ENCODE measurements at regions not wholly inside any gene's neighbourhood (a gene's known extent, or its start where the extent isn't known, plus 50 kb on each side); places are given as distances from the start of the nearest gene placed in this dataset.

DNA sequence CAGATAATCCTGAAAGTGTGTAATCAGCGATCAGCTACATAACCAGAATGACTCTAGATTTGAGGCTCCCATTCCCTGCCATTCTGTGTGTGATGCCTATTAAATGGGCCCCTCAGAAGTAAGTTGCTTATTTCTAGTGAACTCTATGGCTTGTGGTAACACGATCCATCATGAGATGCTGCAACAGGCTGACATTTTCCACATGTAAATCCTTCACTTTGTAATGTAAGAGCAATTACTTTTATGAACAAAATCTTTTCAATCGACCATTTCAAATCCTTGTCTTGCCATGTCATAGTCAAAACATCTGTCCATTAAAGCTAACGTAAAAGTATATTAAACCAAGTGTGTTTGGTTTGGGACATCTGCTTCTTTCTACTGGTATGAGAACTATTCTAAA lies 175.9 kb upstream of the ETAA1 start:
- no peak overlapping the region for H2AK5ac ChIP-seq (ENCODE audit: low read length, severe bottlenecking)
- H3K14ac ChIP-seq (ENCODE audit: low read length in 2 of 2) = no peak overlapping the region
- no peak overlapping the region for H2BK5ac ChIP-seq (ENCODE audit: low read depth, low read length, poor library complexity, severe bottlenecking)
- no peak overlapping the region for H3K27ac ChIP-seq (ENCODE audit: low read length, poor library complexity, severe bottlenecking)
- no peaks in the 10 kb centered on the region for H3K36me3 ChIP-seq (ENCODE audit: control insufficient read depth in 1 of 2, insufficient read depth in 2 of 2, low read depth in 1 of 2, low read length in 2 of 2)
- WGBS = 100% methylated on average over 2 of the region's 4 CpGs
- no peak overlapping the region for H2BK12ac ChIP-seq (ENCODE audit: low read length in 2 of 2)
- no peak overlapping the region for H3K9ac ChIP-seq (ENCODE audit: low read length)
- H3K4me1 ChIP-seq (ENCODE audit: control insufficient read depth, insufficient read depth, low read depth, low read length) = no peaks in the 10 kb centered on the region
- peak; percentile 9 for DNase-seq
- no peaks in the 10 kb centered on the region for H3K79me1 ChIP-seq (replicated peaks; ENCODE audit: low read length, poor library complexity, severe bottlenecking)
- H4K91ac ChIP-seq (ENCODE audit: low read length) = no peak overlapping the region
- no peak overlapping the region for H2BK15ac ChIP-seq (ENCODE audit: low read depth, poor library complexity, severe bottlenecking)
- H3K9me3 ChIP-seq (ENCODE audit: control insufficient read depth, low read length) = no peaks in the 10 kb centered on the region
- no peak overlapping the region for H3K4ac ChIP-seq (ENCODE audit: low read depth in 1 of 2, low read length in 2 of 2)
- H3K23ac ChIP-seq (ENCODE audit: low read length in 2 of 2) = no peak overlapping the region
- no peak overlapping the region for H3K4me2 ChIP-seq (ENCODE audit: low read length, poor library complexity, severe bottlenecking)
- no peak overlapping the region for H3K4me3 ChIP-seq (ENCODE audit: insufficient read depth in 1 of 2, low read depth in 1 of 2, low read length in 2 of 2)
- H4K8ac ChIP-seq (ENCODE audit: low read length) = no peak overlapping the region
- H2BK120ac ChIP-seq (ENCODE audit: low read depth, low read length) = no peak overlapping the region
- no peak overlapping the region for H3K18ac ChIP-seq (ENCODE audit: low read depth in 1 of 2, low read length in 2 of 2)
- H3K27me3 ChIP-seq (ENCODE audit: control insufficient read depth in 1 of 2, insufficient read depth in 1 of 2, low read length in 2 of 2) = no peaks in the 10 kb centered on the region
- no peak overlapping the region for H2AFZ ChIP-seq (ENCODE audit: low read depth, low read length)

DNA sequence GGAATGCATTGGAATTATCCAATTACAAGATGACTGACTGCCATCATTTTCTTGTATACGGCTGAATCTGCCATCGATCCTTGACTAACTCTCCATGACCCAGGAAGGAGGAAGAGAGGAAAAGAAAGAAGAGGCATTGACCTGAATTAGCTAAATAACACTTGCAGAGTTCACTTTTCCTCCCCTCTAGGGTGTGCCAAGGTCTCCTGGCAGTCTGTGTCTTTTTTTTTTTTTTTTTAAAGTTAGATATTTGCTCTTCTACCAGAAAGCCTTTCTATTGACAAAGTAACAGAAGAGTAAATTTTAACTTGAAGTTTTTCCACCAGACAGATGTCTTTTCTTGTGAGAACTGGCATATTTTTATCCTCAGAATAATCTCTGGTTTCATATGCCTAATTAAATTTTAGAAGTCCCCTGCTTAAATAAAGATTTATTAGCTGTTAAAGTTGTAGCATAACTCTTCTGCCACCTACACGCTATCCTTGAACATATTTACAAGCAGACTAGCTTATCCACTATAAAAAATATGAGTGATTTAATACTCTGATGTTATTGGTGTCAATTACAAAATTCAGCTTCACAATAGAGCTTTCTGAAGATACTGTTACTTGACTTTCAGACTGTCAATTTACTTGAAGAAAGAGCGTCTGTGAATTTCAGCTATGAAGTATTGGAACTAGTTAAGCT lies 171.7 kb upstream of the ETAA1 start:
- no peak overlapping the region for H3K23ac ChIP-seq (ENCODE audit: low read length in 2 of 2)
- H3K14ac ChIP-seq (ENCODE audit: low read length in 2 of 2) = no peak overlapping the region
- no peak overlapping the region for H4K8ac ChIP-seq (ENCODE audit: low read length)
- H3K79me1 ChIP-seq (replicated peaks; ENCODE audit: low read length, poor library complexity, severe bottlenecking) = no peaks in the 10 kb centered on the region
- no peak overlapping the region for H2AFZ ChIP-seq (ENCODE audit: low read depth, low read length)
- no peak overlapping the region for H3K4ac ChIP-seq (ENCODE audit: low read depth in 1 of 2, low read length in 2 of 2)
- H3K4me3 ChIP-seq (ENCODE audit: insufficient read depth in 1 of 2, low read depth in 1 of 2, low read length in 2 of 2) = no peak overlapping the region
- no peak overlapping the region for H3K27ac ChIP-seq (ENCODE audit: low read length, poor library complexity, severe bottlenecking)
- H2BK120ac ChIP-seq (ENCODE audit: low read depth, low read length) = no peak overlapping the region
- H3K4me2 ChIP-seq (ENCODE audit: low read length, poor library complexity, severe bottlenecking) = no peak overlapping the region
- H3K27me3 ChIP-seq (ENCODE audit: control insufficient read depth in 1 of 2, insufficient read depth in 1 of 2, low read length in 2 of 2) = no peaks in the 10 kb centered on the region
- H3K36me3 ChIP-seq (ENCODE audit: control insufficient read depth in 1 of 2, insufficient read depth in 2 of 2, low read depth in 1 of 2, low read length in 2 of 2) = no peaks in the 10 kb centered on the region
- H2BK5ac ChIP-seq (ENCODE audit: low read depth, low read length, poor library complexity, severe bottlenecking) = no peak overlapping the region
- no peak for DNase-seq
- no peak overlapping the region for H2AK5ac ChIP-seq (ENCODE audit: low read length, severe bottlenecking)
- H3K9me3 ChIP-seq (ENCODE audit: control insufficient read depth, low read length) = no peaks in the 10 kb centered on the region
- no peak overlapping the region for H4K91ac ChIP-seq (ENCODE audit: low read length)
- no peak overlapping the region for H2BK12ac ChIP-seq (ENCODE audit: low read length in 2 of 2)
- H3K4me1 ChIP-seq (ENCODE audit: control insufficient read depth, insufficient read depth, low read depth, low read length) = no peaks in the 10 kb centered on the region
- no peak overlapping the region for H2BK15ac ChIP-seq (ENCODE audit: low read depth, poor library complexity, severe bottlenecking)
- no peak overlapping the region for H3K18ac ChIP-seq (ENCODE audit: low read depth in 1 of 2, low read length in 2 of 2)
- 100% methylated on average over 1 of the region's 4 CpGs for WGBS
- no peak overlapping the region for H3K9ac ChIP-seq (ENCODE audit: low read length)

DNA sequence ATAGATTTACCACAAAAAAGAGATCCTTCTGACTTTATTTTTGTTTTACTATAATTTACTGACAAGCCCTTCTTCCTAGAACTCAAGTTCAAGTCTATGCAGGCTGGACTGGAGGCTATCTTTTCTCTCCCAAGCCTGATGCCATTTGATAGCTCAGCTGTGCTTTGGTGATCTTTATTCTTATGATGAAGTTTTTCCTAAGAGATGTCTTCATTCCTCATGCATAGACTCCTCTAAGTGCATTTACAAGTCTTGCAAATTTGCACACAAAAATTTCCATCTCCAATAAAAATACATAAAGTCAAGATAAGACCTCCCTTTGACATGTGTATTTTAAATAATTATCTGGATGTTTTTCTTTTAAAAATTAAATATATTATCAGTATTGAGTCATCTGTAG lies 167.4 kb upstream of the ETAA1 start:
- no peak overlapping the region for H2AK5ac ChIP-seq (ENCODE audit: low read length, severe bottlenecking)
- no peak for DNase-seq
- H3K4ac ChIP-seq (ENCODE audit: low read depth in 1 of 2, low read length in 2 of 2) = no peak overlapping the region
- no peak overlapping the region for H3K9ac ChIP-seq (ENCODE audit: low read length)
- no peak overlapping the region for H2AFZ ChIP-seq (ENCODE audit: low read depth, low read length)
- H3K27me3 ChIP-seq (ENCODE audit: control insufficient read depth in 1 of 2, insufficient read depth in 1 of 2, low read length in 2 of 2) = no peaks in the 10 kb centered on the region
- H3K36me3 ChIP-seq (ENCODE audit: control insufficient read depth in 1 of 2, insufficient read depth in 2 of 2, low read depth in 1 of 2, low read length in 2 of 2) = no peaks in the 10 kb centered on the region
- no peaks in the 10 kb centered on the region for H3K4me1 ChIP-seq (ENCODE audit: control insufficient read depth, insufficient read depth, low read depth, low read length)
- H4K91ac ChIP-seq (ENCODE audit: low read length) = no peak overlapping the region
- no peak overlapping the region for H2BK12ac ChIP-seq (ENCODE audit: low read length in 2 of 2)
- H3K79me1 ChIP-seq (replicated peaks; ENCODE audit: low read length, poor library complexity, severe bottlenecking) = no peaks in the 10 kb centered on the region
- H3K18ac ChIP-seq (ENCODE audit: low read depth in 1 of 2, low read length in 2 of 2) = no peak overlapping the region
- H3K14ac ChIP-seq (ENCODE audit: low read length in 2 of 2) = no peak overlapping the region
- H3K23ac ChIP-seq (ENCODE audit: low read length in 2 of 2) = no peak overlapping the region
- H2BK5ac ChIP-seq (ENCODE audit: low read depth, low read length, poor library complexity, severe bottlenecking) = no peak overlapping the region
- no peaks in the 10 kb centered on the region for H3K9me3 ChIP-seq (ENCODE audit: control insufficient read depth, low read length)
- H3K4me2 ChIP-seq (ENCODE audit: low read length, poor library complexity, severe bottlenecking) = no peak overlapping the region
- H2BK120ac ChIP-seq (ENCODE audit: low read depth, low read length) = no peak overlapping the region
- H4K8ac ChIP-seq (ENCODE audit: low read length) = no peak overlapping the region
- H3K4me3 ChIP-seq (ENCODE audit: insufficient read depth in 1 of 2, low read depth in 1 of 2, low read length in 2 of 2) = no peak overlapping the region
- no peak overlapping the region for H2BK15ac ChIP-seq (ENCODE audit: low read depth, poor library complexity, severe bottlenecking)
- no peak overlapping the region for H3K27ac ChIP-seq (ENCODE audit: low read length, poor library complexity, severe bottlenecking)

DNA sequence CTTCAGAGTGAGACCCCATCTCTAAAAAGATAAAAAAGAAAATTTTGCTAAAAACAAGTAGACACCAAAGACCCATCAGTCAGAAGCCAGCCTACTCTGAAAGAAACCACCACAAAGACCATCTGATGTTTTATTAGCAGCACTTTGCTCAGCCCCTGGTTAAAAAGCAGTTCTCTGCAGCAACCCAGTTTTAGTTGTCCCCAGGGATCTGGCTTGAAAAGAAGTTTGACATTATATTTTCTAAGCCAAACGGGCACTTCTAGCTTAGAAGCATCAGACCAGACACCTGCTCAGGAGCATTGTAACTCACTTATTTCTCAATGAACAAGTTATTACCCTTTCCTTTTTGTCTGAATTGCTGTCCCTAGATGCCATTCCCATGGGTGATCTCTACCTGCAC lies 164.2 kb upstream of the ETAA1 start:
- Histone ChIP-seq H2AK5ac (ENCODE audit: low read length, severe bottlenecking) (no peak overlapping the region), H3K14ac (ENCODE audit: low read length in 2 of 2) (no peak overlapping the region), H3K36me3 (ENCODE audit: control insufficient read depth in 1 of 2, insufficient read depth in 2 of 2, low read depth in 1 of 2, low read length in 2 of 2) (no peaks in the 10 kb centered on the region), H2BK120ac (ENCODE audit: low read depth, low read length) (no peak overlapping the region), H3K4me3 (ENCODE audit: insufficient read depth in 1 of 2, low read depth in 1 of 2, low read length in 2 of 2) (no peak overlapping the region), H2BK12ac (ENCODE audit: low read length in 2 of 2) (no peak overlapping the region), H3K27me3 (ENCODE audit: control insufficient read depth in 1 of 2, insufficient read depth in 1 of 2, low read length in 2 of 2) (no peaks in the 10 kb centered on the region), H2BK5ac (ENCODE audit: low read depth, low read length, poor library complexity, severe bottlenecking) (no peak overlapping the region), H3K4ac (ENCODE audit: low read depth in 1 of 2, low read length in 2 of 2) (no peak overlapping the region), H3K27ac (ENCODE audit: low read length, poor library complexity, severe bottlenecking) (no peak overlapping the region), H3K18ac (ENCODE audit: low read depth in 1 of 2, low read length in 2 of 2) (no peak overlapping the region), H3K4me2 (ENCODE audit: low read length, poor library complexity, severe bottlenecking) (no peak overlapping the region), H3K9ac (ENCODE audit: low read length) (no peak overlapping the region), H3K23ac (ENCODE audit: low read length in 2 of 2) (no peak overlapping the region), H3K4me1 (ENCODE audit: control insufficient read depth, insufficient read depth, low read depth, low read length) (no peaks in the 10 kb centered on the region), H2AFZ (ENCODE audit: low read depth, low read length) (no peak overlapping the region), H4K8ac (ENCODE audit: low read length) (no peak overlapping the region), H2BK15ac (ENCODE audit: low read depth, poor library complexity, severe bottlenecking) (no peak overlapping the region), H3K79me1 (replicated peaks; ENCODE audit: low read length, poor library complexity, severe bottlenecking) (no peaks in the 10 kb centered on the region), H4K91ac (ENCODE audit: low read length) (no peak overlapping the region), H3K9me3 (ENCODE audit: control insufficient read depth, low read length) (no peaks in the 10 kb centered on the region)
- DNase-seq = no peak
- WGBS = 86% methylated on average over 1 of the region's 1 CpG

All from mesenchymal stem cell (in vitro differentiated cells and primary cell).